GM12875 (cell line): ENCODE measurements at regions not wholly inside any gene's neighbourhood (a gene's known extent, or its start where the extent isn't known, plus 50 kb on each side); places are given as distances from the start of the nearest gene placed in this dataset.

Experiments used
- H3K4me3 ChIP-seq: one replicate; pipeline ENCODE4 v1.5.1; 2011; ENCODE audit warnings: low read depth, low read length, control low read depth
- CTCF ChIP-seq: IDR thresholded peaks from 2 replicates; pipeline ENCODE4 v1.5.1; 2011; ENCODE audit warnings: low read depth, mild to moderate bottlenecking, control low read depth, inconsistent platforms, low read length, moderate library complexity, borderline replicate concordance; ENCODE audit not compliant: insufficient read depth

- H3K4me3 ChIP-seq: no peak overlapping the region
- TF ChIP-seq CTCF: no peak
Observed at GRCh38 chr3:177314897-177315296, 117.6 kb upstream of the TBL1XR1 start.

- no peak overlapping the region for H3K4me3 ChIP-seq
- no peak for TF ChIP-seq CTCF
Observed at GRCh38 chr3:177317247-177317646, 120.0 kb upstream of the TBL1XR1 start.

DNA sequence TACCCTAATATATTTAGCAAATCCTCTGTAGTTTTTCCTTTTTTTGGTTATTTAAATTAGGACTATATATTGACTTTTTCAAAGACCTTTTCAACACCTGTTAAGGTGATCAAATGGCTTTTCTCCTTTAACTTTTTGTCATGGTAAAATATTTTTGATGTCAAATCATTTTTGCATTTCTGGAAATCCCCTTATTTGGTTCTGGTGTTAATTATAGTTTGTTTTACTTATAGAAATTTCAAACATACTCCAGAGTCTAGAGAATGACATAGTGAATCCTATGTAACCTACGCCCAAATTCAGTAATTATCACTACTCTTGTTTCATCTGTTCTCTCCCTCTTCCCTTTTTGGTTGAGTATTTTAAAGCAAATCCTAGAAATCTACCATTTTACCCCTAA, 121.3 kb upstream of the TBL1XR1 start:
- TF ChIP-seq CTCF: no peak
- no peak overlapping the region for H3K4me3 ChIP-seq

GRCh38 chr3:177320765-177321247, 123.5 kb upstream of the TBL1XR1 start:
- H3K4me3 ChIP-seq: no peak overlapping the region
- no peak for TF ChIP-seq CTCF

GRCh38 chr3:177321819-177322218, 124.5 kb upstream of the TBL1XR1 start:
- TF ChIP-seq CTCF: no peak
- H3K4me3 ChIP-seq: no peak overlapping the region

DNA sequence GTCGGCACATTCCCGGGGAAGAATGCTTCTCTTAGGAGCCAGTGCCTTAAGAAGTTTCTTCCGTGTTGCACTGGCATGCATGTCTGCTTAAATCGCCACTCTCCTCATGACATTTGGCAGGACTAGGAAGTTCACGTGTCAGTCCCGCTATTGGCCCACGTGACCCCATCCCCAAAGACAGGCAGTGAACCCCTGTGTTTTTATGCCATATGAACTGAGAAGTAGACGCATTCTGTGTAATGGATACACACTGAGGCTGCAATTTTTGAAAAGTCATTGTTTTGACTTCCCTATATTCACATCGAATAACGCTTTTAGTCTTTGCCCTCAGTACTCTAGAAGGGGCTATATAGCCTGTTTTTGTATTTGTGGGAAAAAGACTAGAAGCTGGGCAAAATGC, 125.6 kb upstream of the TBL1XR1 start:
- no peak overlapping the region for H3K4me3 ChIP-seq
- no peak for TF ChIP-seq CTCF

DNA sequence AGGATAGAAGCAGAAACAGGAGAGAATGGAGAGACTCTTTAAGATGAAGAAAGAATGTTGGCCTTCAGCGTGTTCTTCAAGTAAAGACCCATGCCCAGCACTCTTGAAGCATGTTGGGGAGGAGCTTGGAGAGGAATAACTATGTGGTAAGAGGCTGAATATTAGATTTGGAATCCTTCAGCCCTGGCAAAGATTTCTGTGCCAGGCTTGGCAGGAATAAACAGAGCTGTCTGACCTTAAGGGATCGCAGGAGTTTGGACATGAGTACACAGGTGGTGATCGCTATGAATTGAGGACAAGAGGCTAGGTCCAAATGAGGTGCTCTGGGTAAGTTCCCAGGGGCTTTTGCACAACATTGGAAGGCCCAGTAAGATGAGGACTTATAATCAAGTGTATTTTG, 132.6 kb upstream of the TBL1XR1 start:
- no peak overlapping the region for H3K4me3 ChIP-seq
- no peak for TF ChIP-seq CTCF
